ENCODE measurements at regions not wholly inside any gene's neighbourhood (a gene's known extent, or its start where the extent isn't known, plus 50 kb on each side); places are given as distances from the start of the nearest gene placed in this dataset.
"Not testable (repeated sequence)": the region's sequence is repeated elsewhere in the genome, so short reads cannot be mapped to it uniquely, and the experiment has no call there.

GRCh38 chr17:33922971-33923370 is 332.1 kb upstream of the CCL2 start:
- Histone ChIP-seq H3K9me3 (ENCODE audit: insufficient read depth, low read depth, low read length) (no peaks in the 10 kb centered on the region), H3K4me1 (ENCODE audit: insufficient read depth, low read length) (no peaks in the 10 kb centered on the region; the same call in 1 of the 2 replicates)
- WGBS: 94% methylated on average over 3 of the region's 4 CpGs

GRCh38 chr17:33924104-33924503 is 331.0 kb upstream of the CCL2 start:
- Histone ChIP-seq H3K4me1 (ENCODE audit: insufficient read depth, low read length) (peaks cover 8% of the 10 kb centered on the region), H3K4me3 (ENCODE audit: low read length) (no peak overlapping the region), H3K27ac (ENCODE audit: low read depth, low read length) (no peak overlapping the region), H3K27me3 (ENCODE audit: insufficient read depth, low read length) (no peaks in the 10 kb centered on the region; the same call in 1 of the 2 replicates), H3K36me3 (ENCODE audit: insufficient read depth, low read length) (no peaks in the 10 kb centered on the region), H3K9me3 (ENCODE audit: insufficient read depth, low read depth, low read length) (no peaks in the 10 kb centered on the region), H3K9ac (ENCODE audit: low read depth, low read length) (no peak overlapping the region)
- WGBS: 84% methylated on average over 5 of the region's 5 CpGs

More at GRCh38 chr17:33922971-33923370, 332.1 kb upstream of the CCL2 start:
- Histone ChIP-seq H3K9ac (ENCODE audit: low read depth, low read length) (no peak overlapping the region), H3K27ac (ENCODE audit: low read depth, low read length) (no peak overlapping the region), H3K4me3 (ENCODE audit: low read length) (no peak overlapping the region), H3K27me3 (ENCODE audit: insufficient read depth, low read length) (no peaks in the 10 kb centered on the region; the same call in 1 of the 2 replicates), H3K36me3 (ENCODE audit: insufficient read depth, low read length) (no peaks in the 10 kb centered on the region)

DNA sequence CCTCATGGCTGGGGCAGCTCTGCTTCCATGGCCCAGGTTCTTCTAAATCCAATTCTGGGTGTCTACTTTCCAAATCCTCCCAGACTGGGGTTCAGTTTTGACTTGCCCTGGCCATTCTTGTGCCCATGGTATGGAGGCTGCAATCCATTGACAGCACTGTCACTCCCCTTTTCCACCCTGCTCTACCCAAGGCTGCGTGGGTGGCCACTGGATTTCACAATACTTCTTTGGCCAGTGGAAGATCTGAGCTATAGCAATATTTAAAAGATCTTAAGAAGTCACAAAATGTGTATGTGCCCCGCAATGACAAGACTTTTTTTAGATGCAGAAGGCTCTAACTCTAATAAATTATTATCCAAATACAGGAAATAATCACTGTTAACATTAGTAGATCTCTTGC is 329.4 kb upstream of the CCL2 start:
- Histone ChIP-seq H3K4me1 (ENCODE audit: insufficient read depth, low read length) (peaks cover 24% of the 10 kb centered on the region), H3K9ac (ENCODE audit: low read depth, low read length) (no peak overlapping the region)
- WGBS: 100% methylated on average over 2 of the region's 2 CpGs

GRCh38 chr17:33927732-33928133 is 327.4 kb upstream of the CCL2 start:
- H3K4me1 ChIP-seq (ENCODE audit: insufficient read depth, low read length): peaks cover 25% of the 10 kb centered on the region
- no peak overlapping the region for H3K27ac ChIP-seq (ENCODE audit: low read depth, low read length)
- no peaks in the 10 kb centered on the region; the same call in 1 of the 2 replicates for H3K27me3 ChIP-seq (ENCODE audit: insufficient read depth, low read length)
- no peak overlapping the region for H3K4me3 ChIP-seq (ENCODE audit: low read length)
- no peak overlapping the region for H3K9ac ChIP-seq (ENCODE audit: low read depth, low read length)
- 64% methylated on average over 3 of the region's 3 CpGs for WGBS
- no peaks in the 10 kb centered on the region for H3K9me3 ChIP-seq (ENCODE audit: insufficient read depth, low read depth, low read length)
- no peaks in the 10 kb centered on the region for H3K36me3 ChIP-seq (ENCODE audit: insufficient read depth, low read length)

More for the DNA sequence above, 329.4 kb upstream of the CCL2 start:
- H3K27ac ChIP-seq (ENCODE audit: low read depth, low read length): no peak overlapping the region
- H3K36me3 ChIP-seq (ENCODE audit: insufficient read depth, low read length): no peaks in the 10 kb centered on the region
- H3K4me3 ChIP-seq (ENCODE audit: low read length): no peak overlapping the region
- H3K27me3 ChIP-seq (ENCODE audit: insufficient read depth, low read length): no peaks in the 10 kb centered on the region; the same call in 1 of the 2 replicates
- H3K9me3 ChIP-seq (ENCODE audit: insufficient read depth, low read depth, low read length): no peaks in the 10 kb centered on the region

- peaks cover 25% of the 10 kb centered on the region for H3K4me1 ChIP-seq (ENCODE audit: insufficient read depth, low read length)
These were observed 325.8 kb upstream of the CCL2 start for GRCh38 chr17:33929181-33929724.

GRCh38 chr17:33931148-33931814 is 323.8 kb upstream of the CCL2 start:
- not testable (repeated sequence) for H3K27ac ChIP-seq (ENCODE audit: low read depth, low read length); H3K9ac ChIP-seq (ENCODE audit: low read depth, low read length); H3K9me3 ChIP-seq (ENCODE audit: insufficient read depth, low read depth, low read length); H3K36me3 ChIP-seq (ENCODE audit: insufficient read depth, low read length); H3K27me3 ChIP-seq (ENCODE audit: insufficient read depth, low read length); H3K4me3 ChIP-seq (ENCODE audit: low read length)
- peaks cover 25% of the 10 kb centered on the region for H3K4me1 ChIP-seq (ENCODE audit: insufficient read depth, low read length)
- 89% methylated on average over 19 of the region's 19 CpGs for WGBS

More at GRCh38 chr17:33929181-33929724, 325.8 kb upstream of the CCL2 start:
- Histone ChIP-seq H3K27ac (ENCODE audit: low read depth, low read length) (peak overlapping the region; percentile 73; the same call in 1 of the 2 replicates), H3K9ac (ENCODE audit: low read depth, low read length) (peak overlapping the region; percentile 6; the same call in 1 of the 2 replicates), H3K9me3 (ENCODE audit: insufficient read depth, low read depth, low read length) (no peaks in the 10 kb centered on the region), H3K4me3 (ENCODE audit: low read length) (peak overlapping the region; percentile 21), H3K27me3 (ENCODE audit: insufficient read depth, low read length) (no peaks in the 10 kb centered on the region), H3K36me3 (ENCODE audit: insufficient read depth, low read length) (no peaks in the 10 kb centered on the region)
- 3% methylated on average over 9 of the region's 9 CpGs for WGBS

DNA sequence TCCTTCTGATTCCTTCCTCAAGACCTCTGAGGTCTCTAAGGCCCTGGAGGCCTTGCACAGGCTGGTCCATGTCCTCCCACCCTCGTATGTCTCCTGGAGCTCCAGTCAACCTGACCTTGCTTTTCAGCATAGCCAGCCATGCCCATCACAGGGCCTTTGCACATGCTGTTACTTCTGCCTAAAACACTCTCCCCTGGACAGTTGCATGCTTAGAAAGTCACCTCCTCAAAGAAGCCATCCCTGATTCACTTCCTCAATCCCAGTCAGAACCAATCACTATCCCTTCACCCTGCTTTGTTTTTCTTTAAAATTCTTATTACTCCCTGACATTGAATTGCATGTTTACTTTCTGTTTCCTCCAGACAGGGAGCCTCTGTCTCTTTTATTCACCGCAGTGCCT is 322.1 kb upstream of the CCL2 start:
- no peak overlapping the region for H3K4me3 ChIP-seq (ENCODE audit: low read length)
- 93% methylated on average over 2 of the region's 2 CpGs for WGBS
- peaks cover 28% of the 10 kb centered on the region for H3K4me1 ChIP-seq (ENCODE audit: insufficient read depth, low read length)

GRCh38 chr17:33933576-33933975 is 321.5 kb upstream of the CCL2 start:
- Histone ChIP-seq H3K36me3 (ENCODE audit: insufficient read depth, low read length) (no peaks in the 10 kb centered on the region), H3K4me1 (ENCODE audit: insufficient read depth, low read length) (peaks cover 24% of the 10 kb centered on the region), H3K27me3 (ENCODE audit: insufficient read depth, low read length) (no peaks in the 10 kb centered on the region), H3K9ac (ENCODE audit: low read depth, low read length) (no peak overlapping the region), H3K9me3 (ENCODE audit: insufficient read depth, low read depth, low read length) (no peaks in the 10 kb centered on the region), H3K4me3 (ENCODE audit: low read length) (no peak overlapping the region), H3K27ac (ENCODE audit: low read depth, low read length) (no peak overlapping the region)
- WGBS: 88% methylated on average over 5 of the region's 5 CpGs

More for the DNA sequence above, 322.1 kb upstream of the CCL2 start:
- H3K27me3 ChIP-seq (ENCODE audit: insufficient read depth, low read length): no peaks in the 10 kb centered on the region
- no peaks in the 10 kb centered on the region for H3K9me3 ChIP-seq (ENCODE audit: insufficient read depth, low read depth, low read length)
- no peak overlapping the region for H3K9ac ChIP-seq (ENCODE audit: low read depth, low read length)
- no peaks in the 10 kb centered on the region for H3K36me3 ChIP-seq (ENCODE audit: insufficient read depth, low read length)
- H3K27ac ChIP-seq (ENCODE audit: low read depth, low read length): no peak overlapping the region

DNA sequence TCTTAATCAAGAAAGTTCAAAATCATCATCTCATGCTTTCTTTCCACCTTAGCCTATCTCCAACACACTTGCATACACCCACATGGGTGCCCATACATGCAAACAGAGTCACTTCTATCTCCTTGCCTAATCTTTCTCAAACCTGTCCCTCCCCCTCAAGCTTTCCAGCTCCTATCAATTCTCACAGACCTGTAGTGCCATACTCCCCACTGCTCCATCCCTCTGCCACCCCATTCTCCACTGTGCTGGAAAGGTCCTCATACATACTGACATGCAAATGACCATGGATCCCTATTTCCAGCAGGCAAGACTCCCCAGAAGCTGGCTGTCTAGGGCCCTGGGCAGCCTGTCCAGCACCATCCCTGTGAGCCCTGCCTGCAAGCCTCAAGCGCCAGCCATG is 320.4 kb upstream of the CCL2 start:
- Histone ChIP-seq H3K27ac (ENCODE audit: low read depth, low read length) (no peak overlapping the region), H3K4me3 (ENCODE audit: low read length) (no peak overlapping the region), H3K36me3 (ENCODE audit: insufficient read depth, low read length) (no peaks in the 10 kb centered on the region), H3K27me3 (ENCODE audit: insufficient read depth, low read length) (no peaks in the 10 kb centered on the region), H3K9me3 (ENCODE audit: insufficient read depth, low read depth, low read length) (no peaks in the 10 kb centered on the region), H3K4me1 (ENCODE audit: insufficient read depth, low read length) (peaks cover 13% of the 10 kb centered on the region), H3K9ac (ENCODE audit: low read depth, low read length) (no peak overlapping the region)
- 95% methylated on average over 1 of the region's 1 CpG for WGBS

- Histone ChIP-seq H3K4me1 (ENCODE audit: insufficient read depth, low read length) (peaks cover 3% of the 10 kb centered on the region; the same call in 1 of the 2 replicates), H3K4me3 (ENCODE audit: low read length) (no peak overlapping the region), H3K27ac (ENCODE audit: low read depth, low read length) (no peak overlapping the region), H3K36me3 (ENCODE audit: insufficient read depth, low read length) (no peaks in the 10 kb centered on the region), H3K9me3 (ENCODE audit: insufficient read depth, low read depth, low read length) (no peaks in the 10 kb centered on the region), H3K9ac (ENCODE audit: low read depth, low read length) (no peak overlapping the region), H3K27me3 (ENCODE audit: insufficient read depth, low read length) (no peaks in the 10 kb centered on the region)
- WGBS: 95% methylated on average over 4 of the region's 4 CpGs
These were observed 319.3 kb upstream of the CCL2 start for GRCh38 chr17:33935822-33936221.

DNA sequence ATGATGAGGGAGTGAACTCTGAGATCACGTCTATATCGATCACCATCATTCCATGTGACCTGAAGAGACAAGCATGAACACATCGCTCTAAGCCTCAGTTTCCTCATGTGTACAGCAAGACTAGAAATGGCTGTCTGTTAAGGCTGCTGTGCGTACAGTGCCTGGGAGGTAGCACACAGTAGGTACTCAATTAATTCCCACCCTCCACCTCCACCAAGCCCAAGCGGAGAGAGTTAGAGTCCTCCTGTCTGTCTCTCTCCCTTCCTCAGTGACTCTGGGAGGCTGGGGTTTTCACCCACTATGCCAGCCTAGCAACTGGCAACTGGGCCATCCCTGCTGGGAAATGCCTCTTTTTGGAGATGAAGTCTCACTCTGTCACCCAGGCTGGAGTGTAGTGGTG is 318.3 kb upstream of the CCL2 start:
- H3K9ac ChIP-seq (ENCODE audit: low read depth, low read length): no peak overlapping the region
- no peaks in the 10 kb centered on the region for H3K9me3 ChIP-seq (ENCODE audit: insufficient read depth, low read depth, low read length)
- H3K4me1 ChIP-seq (ENCODE audit: insufficient read depth, low read length): 0 out of 2 replicates have a peak, but pooled peaks cover 3% of the 10 kb centered on the region
- H3K36me3 ChIP-seq (ENCODE audit: insufficient read depth, low read length): no peaks in the 10 kb centered on the region
- no peaks in the 10 kb centered on the region for H3K27me3 ChIP-seq (ENCODE audit: insufficient read depth, low read length)
- H3K27ac ChIP-seq (ENCODE audit: low read depth, low read length): no peak overlapping the region
- H3K4me3 ChIP-seq (ENCODE audit: low read length): no peak overlapping the region
- over 99% methylated on average over 5 of the region's 5 CpGs for WGBS
